HG03521 (cell line): ENCODE measurements at regions not wholly inside any gene's neighbourhood (a gene's known extent, or its start where the extent isn't known, plus 50 kb on each side); places are given as distances from the start of the nearest gene placed in this dataset.
"Not testable (repeated sequence)": the region's sequence is repeated elsewhere in the genome, so short reads cannot be mapped to it uniquely, and the experiment has no call there.

Experiments used
- ATAC-seq: cut with Tn5 transposase; IDR thresholded peaks from one replicate; pipeline ENCODE4 v1.9.1; 2021; ENCODE audit warnings: mild to moderate bottlenecking, moderate library complexity; ENCODE audit not compliant: unreplicated experiment

DNA sequence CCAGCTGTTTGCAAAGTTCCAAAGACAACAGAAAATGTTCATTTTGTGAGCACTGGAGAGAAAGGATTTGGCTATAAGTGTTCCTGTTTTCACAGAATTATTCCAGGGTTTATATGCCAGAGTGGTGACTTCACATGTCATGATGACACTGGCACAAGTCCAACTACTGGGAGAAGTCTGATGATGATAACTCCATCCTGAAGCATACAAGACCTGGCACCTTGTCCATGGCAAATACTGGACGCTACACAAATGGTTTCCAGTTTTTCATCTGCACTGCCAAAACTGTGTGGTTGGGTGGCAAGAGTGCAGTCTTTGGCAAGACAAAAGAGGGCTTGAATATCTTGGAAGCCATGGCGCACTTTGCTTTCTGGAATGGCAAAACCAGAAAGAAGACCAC, 385.0 kb downstream of the CDH11 start:
- ATAC-seq = no peak

DNA sequence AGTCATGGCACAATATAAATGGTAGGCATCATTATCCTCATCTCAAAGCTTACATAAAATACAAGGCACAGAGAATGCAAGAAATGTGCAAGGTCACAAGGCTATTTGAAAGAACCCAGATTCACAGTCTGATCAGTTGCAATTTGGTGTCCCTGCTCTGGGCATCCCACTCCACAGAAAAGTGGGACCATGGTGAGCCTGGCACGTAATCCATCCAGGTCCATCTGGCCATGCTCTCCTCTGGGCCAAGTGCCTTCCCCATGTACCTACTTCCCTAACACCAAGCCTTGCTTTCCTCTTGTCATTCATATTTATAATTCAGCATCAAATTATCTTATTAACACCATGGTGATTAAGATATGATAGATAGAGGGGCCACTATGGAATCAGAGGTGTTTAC, 390.0 kb downstream of the CDH11 start:
- ATAC-seq = no peak

DNA sequence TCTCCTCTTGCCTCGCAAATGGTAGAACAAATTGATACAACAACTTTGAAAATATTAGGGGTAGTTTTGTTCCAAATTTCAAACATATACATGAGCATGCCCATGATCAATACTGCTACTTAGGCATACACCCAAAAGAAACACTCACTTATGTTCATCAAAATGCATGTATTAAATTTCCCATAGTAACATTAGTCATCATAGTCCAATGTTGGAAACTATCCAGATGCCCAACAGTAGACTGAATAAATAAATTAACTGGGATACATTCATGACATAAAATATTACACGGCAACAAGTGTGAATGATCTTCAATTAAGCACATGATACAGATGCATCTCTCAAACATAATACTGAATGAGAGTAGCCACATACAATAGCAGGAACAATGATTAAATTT, 391.6 kb downstream of the CDH11 start:
- ATAC-seq = no peak

DNA sequence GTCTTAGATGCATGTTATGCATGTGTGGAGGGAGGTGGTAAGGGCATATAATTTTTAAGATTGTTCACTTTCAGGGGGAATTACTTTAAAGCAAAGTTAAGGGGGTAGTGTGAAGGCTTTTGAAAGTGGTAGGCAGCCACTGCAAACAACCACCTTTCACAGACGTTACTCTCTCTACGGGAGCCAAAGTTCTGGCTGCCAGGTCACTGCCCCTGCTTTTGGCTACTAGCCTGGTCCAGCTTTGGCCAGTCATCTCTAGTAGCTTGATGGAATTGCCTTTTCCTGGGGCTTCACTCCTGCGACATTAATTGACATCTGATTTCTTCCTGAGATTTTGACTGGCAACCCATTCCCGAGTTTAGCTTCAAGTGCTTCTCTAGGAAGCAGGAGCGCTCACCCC, 397.5 kb downstream of the CDH11 start:
- ATAC-seq = no peak

DNA sequence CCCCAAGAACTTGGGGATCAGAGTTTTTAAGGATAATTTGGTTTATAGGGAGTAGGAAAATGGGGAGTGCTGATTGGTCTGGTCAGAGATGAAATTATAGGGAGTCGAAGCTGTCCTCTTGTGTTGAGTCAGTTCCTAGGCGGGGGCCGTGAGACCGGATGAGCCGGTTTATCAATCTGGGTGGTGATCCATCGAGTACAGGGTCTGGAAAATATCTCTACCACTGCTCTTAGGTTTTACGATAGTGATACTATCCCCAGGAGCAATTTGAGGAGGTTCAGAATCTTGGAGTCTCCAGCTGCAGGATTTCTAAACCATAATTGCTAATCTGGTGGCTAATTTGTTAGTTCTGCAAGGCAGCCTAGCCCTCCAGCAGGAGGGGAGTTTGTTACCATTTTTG, 403.4 kb downstream of the CDH11 start:
- no peak for ATAC-seq

DNA sequence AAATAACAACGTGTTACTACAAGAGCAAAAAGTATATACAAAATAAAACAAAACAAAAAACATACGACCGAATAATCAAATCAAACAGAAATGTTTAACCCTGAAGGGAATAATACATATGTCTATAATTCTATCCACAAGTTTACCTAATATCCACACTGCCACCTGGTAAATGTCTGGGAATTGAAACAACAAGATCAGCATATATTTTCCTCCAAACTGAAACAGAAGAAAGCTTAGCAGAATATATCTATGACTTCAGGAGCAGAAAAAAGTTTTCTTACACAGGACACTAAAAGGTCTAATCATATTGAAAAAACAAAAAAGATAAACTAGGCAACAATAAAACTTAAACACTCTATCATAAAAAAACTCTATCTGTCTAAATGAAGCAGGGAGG, 404.0 kb downstream of the CDH11 start:
- ATAC-seq = no peak

- ATAC-seq = no peak
Measured at GRCh38 chr16:64715624-64716023, 406.2 kb downstream of the CDH11 start.

- ATAC-seq = no peak
Measured at GRCh38 chr16:64712026-64712425, 409.8 kb downstream of the CDH11 start.

- ATAC-seq = no peak
Measured at GRCh38 chr16:64711596-64711995, 410.3 kb downstream of the CDH11 start.

- ATAC-seq = no peak
Measured at GRCh38 chr16:64711026-64711425, 410.8 kb downstream of the CDH11 start.

GRCh38 chr16:64705443-64705842, 416.4 kb downstream of the CDH11 start:
- ATAC-seq = no peak

DNA sequence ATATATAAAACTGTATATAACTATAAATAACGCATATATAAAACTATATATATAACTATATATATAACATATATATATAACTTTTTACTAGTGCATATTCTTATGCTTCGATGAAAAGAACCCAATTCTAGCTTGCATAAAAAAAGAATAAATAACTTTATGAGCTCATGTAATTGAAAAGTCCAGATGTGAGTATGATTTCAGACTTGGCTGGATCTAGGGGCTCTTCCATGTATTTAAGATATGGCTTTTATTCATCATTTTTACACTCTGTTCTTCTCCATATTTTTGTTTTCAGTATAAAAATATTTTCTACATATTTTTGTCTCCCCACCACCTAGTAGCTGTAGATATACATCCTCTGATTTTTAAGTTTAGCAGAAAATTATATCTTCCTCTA, 417.5 kb downstream of the CDH11 start:
- ATAC-seq = no peak

- ATAC-seq = no peak
Measured at GRCh38 chr16:64702415-64702814, 419.4 kb downstream of the CDH11 start.

DNA sequence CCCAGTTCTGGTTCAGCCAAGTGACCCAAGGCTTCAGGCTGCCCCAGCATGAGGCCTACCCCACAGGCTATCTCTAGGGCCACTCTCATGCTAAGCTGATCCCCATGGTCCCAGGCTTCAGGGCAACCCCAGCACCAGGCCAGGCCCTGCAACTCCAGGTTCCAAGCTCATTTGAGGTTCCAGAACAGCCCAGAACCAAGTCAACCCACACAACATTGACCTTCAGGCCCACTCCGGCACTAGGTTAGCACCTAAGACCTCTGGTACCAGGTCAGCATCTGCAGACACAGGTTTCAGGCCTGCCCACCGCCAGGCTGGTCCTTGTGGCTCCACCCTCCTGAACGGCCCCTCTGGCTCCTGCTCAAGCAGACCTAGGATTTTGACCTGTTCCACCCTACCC, 421.2 kb downstream of the CDH11 start:
- no peak for ATAC-seq

DNA sequence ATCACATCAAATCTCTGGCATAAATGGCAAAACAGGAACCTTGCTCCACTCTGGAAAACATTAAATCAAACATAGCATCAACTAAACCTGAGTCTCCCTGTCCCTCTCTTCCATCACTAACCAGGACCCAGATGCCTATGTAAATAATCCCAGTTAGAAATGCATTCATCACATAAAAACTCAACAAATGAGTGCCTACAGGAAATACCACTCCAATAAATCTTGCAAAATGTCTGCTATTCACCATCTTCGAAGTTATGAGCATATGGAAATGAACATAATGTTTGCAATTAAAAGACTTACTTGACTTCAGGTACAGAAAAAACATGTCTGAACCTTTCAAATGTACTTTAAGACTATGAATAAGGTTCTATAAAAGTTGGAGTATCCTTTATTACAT, 425.0 kb downstream of the CDH11 start:
- no peak for ATAC-seq

- ATAC-seq = no peak
Measured at GRCh38 chr16:64695684-64696083, 426.2 kb downstream of the CDH11 start.

DNA sequence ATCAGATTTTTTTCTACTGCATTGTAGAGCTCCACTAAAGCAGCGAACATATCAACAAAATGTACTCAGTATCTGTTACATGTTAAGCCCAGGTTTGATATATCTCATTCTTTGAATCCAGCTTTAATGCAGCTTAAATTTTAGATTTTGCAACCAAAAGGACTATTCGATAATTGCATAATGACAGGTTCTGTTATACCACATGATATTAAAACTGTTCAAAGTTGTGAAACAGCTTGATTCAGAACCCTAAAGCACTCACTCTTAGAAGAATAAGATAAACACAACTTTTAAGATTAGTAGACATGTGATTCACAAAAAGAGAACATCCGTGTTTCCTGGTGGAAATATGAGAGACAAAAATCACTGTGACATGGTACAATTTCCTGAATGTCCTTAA, 427.9 kb downstream of the CDH11 start:
- no peak for ATAC-seq

DNA sequence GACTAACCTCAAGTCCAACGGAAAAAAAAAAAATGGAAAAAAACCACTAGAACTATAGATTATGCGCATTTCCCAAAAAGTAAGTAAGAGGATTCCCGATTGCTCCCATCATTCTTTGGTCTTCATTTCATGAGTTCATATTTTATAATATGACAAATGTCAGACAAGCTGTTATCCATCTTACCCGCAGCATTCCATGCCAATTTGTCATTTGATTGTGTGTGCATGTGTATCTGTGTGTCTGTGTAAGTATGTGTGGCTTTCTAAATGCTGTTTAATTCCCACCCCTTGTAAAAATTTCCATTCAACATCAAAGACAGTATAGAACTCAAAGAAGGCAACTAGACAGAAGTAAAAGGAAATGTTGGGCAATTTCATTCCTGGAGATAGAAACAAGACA, 434.1 kb downstream of the CDH11 start:
- ATAC-seq = no peak

DNA sequence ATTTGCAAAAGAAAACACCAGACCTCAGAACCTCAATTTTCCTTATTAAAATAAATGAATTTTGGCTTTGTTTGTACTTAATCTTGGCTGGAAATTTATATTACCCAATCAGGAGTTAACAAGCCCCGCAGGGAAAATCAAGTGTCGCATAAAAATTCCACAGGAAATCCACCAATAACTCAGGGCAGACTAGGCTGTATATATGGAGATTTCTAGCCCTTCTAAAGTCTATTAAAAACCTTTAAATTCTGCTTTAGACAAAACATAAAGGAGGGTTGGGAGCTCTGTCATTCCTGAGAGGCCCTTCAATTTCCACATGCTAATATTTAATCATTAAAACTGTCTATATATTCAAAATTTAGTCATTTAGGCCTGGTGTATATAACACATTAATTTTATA, 434.7 kb downstream of the CDH11 start:
- no peak for ATAC-seq

DNA sequence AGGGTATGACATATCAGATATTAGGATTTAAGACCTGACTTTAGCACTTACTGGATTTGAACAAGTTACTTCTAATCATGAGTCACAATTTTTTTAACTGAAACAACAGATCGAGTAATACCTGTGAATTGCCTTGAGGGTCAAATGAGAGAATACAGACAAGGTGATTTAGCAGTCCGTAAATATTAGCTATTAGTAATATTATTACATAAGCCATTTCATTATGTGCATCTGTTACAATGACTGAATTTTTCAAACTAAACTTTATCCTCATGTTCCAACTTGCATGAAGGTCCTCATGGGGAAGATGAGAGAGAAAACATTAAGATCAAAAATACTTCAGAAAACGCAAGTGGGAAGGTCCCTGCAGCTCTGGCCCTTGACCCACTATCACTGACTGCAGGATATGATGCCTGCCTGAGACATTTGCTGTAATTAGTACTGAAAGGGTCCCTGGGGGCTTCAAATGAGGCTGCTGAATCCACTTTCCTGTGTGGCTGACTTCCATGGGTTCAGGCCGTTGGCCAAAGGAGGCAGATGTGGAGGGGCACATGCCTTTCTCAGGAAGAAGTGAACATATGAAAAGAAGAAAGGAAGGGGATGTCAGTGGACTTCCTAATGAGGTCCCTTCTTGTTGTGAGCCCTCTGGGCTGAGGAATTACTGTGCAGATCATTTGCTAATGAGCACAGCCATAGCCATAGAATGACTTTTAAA, 441.7 kb downstream of the CDH11 start:
- no peak for ATAC-seq

DNA sequence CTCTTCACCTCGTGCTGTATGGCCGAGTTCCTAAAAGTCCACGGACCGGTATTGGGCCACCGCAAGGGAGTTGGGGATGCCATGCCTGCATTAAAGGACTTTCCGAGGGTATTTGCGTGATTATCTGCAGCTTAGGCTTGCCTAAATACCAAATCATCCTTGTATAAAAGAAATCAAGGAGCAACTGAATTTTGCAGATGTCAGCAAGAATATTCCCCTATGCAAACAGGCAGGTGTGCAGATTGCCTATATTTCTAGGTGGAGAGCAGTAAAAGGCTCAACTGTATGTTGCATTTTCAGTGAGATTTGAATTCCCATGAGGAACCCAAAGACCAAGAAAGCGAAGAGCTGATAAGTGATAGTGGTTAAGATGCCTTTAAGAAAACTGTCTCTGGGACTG, 452.3 kb downstream of the CDH11 start:
- ATAC-seq = no peak

DNA sequence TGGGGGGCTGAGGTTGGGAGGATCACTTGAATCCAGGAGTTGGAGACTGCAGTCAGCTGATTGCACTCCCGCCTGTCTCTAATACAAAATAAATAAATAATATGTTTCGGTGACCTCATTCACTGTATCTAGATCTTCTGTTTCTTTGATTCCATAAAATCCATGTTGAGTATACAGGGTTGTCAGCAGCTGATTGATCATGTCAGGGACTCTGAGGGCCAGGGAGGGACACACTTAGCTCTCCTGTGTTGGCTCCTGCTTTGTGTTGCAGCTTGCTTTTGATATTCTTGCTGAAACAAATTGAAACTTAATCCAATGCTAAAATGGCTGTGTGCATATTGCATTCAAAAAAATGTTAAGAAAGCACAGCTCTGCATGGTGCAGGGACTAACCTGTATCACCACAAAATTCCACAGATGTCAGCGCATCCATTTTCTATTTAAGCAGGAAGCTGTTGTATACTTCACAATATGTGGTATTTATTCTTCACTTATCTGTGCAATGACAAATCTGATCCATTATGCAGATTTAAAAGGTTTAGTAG, 454.5 kb downstream of the CDH11 start:
- no peak for ATAC-seq

GRCh38 chr16:64662312-64662711, 459.6 kb downstream of the CDH11 start:
- ATAC-seq = not testable (repeated sequence)
